Mucosa of descending colon (tissue), 3 donors: ENCODE measurements at regions not wholly inside any gene's neighbourhood (a gene's known extent, or its start where the extent isn't known, plus 50 kb on each side); places are given as distances from the start of the nearest gene placed in this dataset.
"Not testable (repeated sequence)": the region's sequence is repeated elsewhere in the genome, so short reads cannot be mapped to it uniquely, and the experiment has no call there.

Source experiments
- ATAC-seq: fragments of 200-7000 bp; cut with Tn5 transposase; one replicate; pipeline ENCODE4 v1.9.1; 2020; ENCODE audit warnings: mild to moderate bottlenecking, moderate library complexity
- DNase-seq, 3 donors: peaks; one replicate each; pipeline ENCODE4 v3.0.0-alpha.2; 2020
- H3K36me3 ChIP-seq: fragments of 200-600 bp; one replicate; pipeline ENCODE4 v1.8.0; 2021; ENCODE audit warnings: low read depth, mild to moderate bottlenecking
- H3K4me1 ChIP-seq: fragments of 200-600 bp; one replicate; pipeline ENCODE4 v1.8.0; 2021; ENCODE audit warnings: low read depth, mild to moderate bottlenecking
- H3K4me3 ChIP-seq: fragments of 200-600 bp; one replicate; pipeline ENCODE4 v1.8.0; 2021; ENCODE audit warnings: mild to moderate bottlenecking
- H3K9me3 ChIP-seq: fragments of 200-600 bp; one replicate; pipeline ENCODE4 v1.8.0; 2021; ENCODE audit warnings: mild to moderate bottlenecking
- CTCF ChIP-seq: fragments of 200-600 bp; IDR thresholded peaks from one replicate; pipeline ENCODE4 v1.8.0; 2022; ENCODE audit warnings: antibody characterized with exemption, mild to moderate bottlenecking
- intact Hi-C, 2 donors: fragments of 100-400 bp; cut with DNase I in 1 of 2; cut with micrococcal nuclease in 1 of 2; formaldehyde crosslinking; loops; one replicate each; pipeline versions ENCODE4 v1.11.0 to v1.11.1; 2022; cut with DNase I, micrococcal nuclease
- donor health status: DM: no; HTN: no; CAD: no; lungs with moderate emphysema.
- donor health status: DM: no; HTN: no; CAD: no.
- donor health status: DM: no; HTN: yes; CAD: no.

GRCh38 chr2:235219048-235219447, 267.2 kb downstream of the SH3BP4 start:
- DNase-seq: no peak
- intact Hi-C loops: no loop called here
- TF ChIP-seq CTCF: no peak
- Histone ChIP-seq H3K9me3 (no peaks in the 10 kb centered on the region), H3K4me1 (no peaks in the 10 kb centered on the region), H3K36me3 (no peaks in the 10 kb centered on the region), H3K4me3 (no peak overlapping the region)
- no peak for ATAC-seq

GRCh38 chr2:235220331-235220730, 268.5 kb downstream of the SH3BP4 start:
- ATAC-seq: no peak

GRCh38 chr2:235223011-235223410, 270.8 kb upstream of the AGAP1 start:
- intact Hi-C loops: no loop called here
- Histone ChIP-seq H3K9me3 (no peaks in the 10 kb centered on the region), H3K4me3 (no peak overlapping the region), H3K36me3 (no peaks in the 10 kb centered on the region), H3K4me1 (no peaks in the 10 kb centered on the region)
- no peak for DNase-seq
- no peak for TF ChIP-seq CTCF
- ATAC-seq: no peak

More at GRCh38 chr2:235220331-235220730, 268.5 kb downstream of the SH3BP4 start:
- H3K4me1 ChIP-seq: no peaks in the 10 kb centered on the region
- intact Hi-C loops: no loop called here
- no peaks in the 10 kb centered on the region for H3K36me3 ChIP-seq
- no peak for TF ChIP-seq CTCF
- no peak overlapping the region for H3K4me3 ChIP-seq
- DNase-seq: no peak
- no peaks in the 10 kb centered on the region for H3K9me3 ChIP-seq

- intact Hi-C loops: no loop called here
- H3K4me3 ChIP-seq: no peak overlapping the region
- H3K36me3 ChIP-seq: no peaks in the 10 kb centered on the region
- ATAC-seq: no peak
- H3K9me3 ChIP-seq: no peaks in the 10 kb centered on the region
- no peak for DNase-seq
- no peak for TF ChIP-seq CTCF
- no peaks in the 10 kb centered on the region for H3K4me1 ChIP-seq
Observed at GRCh38 chr2:235224410-235224809, 269.4 kb upstream of the AGAP1 start.

GRCh38 chr2:235225261-235225660, 268.6 kb upstream of the AGAP1 start:
- Histone ChIP-seq H3K4me3 (no peak overlapping the region), H3K9me3 (no peaks in the 10 kb centered on the region), H3K36me3 (no peaks in the 10 kb centered on the region), H3K4me1 (no peaks in the 10 kb centered on the region)
- no peak for DNase-seq
- intact Hi-C loops: no loop called here
- ATAC-seq: no peak
- TF ChIP-seq CTCF: no peak

- Histone ChIP-seq H3K36me3 (no peaks in the 10 kb centered on the region), H3K4me3 (no peak overlapping the region), H3K4me1 (no peaks in the 10 kb centered on the region), H3K9me3 (no peaks in the 10 kb centered on the region)
- ATAC-seq: no peak
- no peak for TF ChIP-seq CTCF
- DNase-seq: no peak
- intact Hi-C loops: no loop called here
Observed at GRCh38 chr2:235227590-235227989, 266.3 kb upstream of the AGAP1 start.

- ATAC-seq, H3K4me3 ChIP-seq, H3K4me1 ChIP-seq, DNase-seq, H3K36me3 ChIP-seq, intact Hi-C loops, H3K9me3 ChIP-seq: not testable (repeated sequence)
Observed at GRCh38 chr2:235228422-235228821, 265.4 kb upstream of the AGAP1 start.
